ENCODE measurements at regions not wholly inside any gene's neighbourhood (a gene's known extent, or its start where the extent isn't known, plus 50 kb on each side); places are given as distances from the start of the nearest gene placed in this dataset.

DNA sequence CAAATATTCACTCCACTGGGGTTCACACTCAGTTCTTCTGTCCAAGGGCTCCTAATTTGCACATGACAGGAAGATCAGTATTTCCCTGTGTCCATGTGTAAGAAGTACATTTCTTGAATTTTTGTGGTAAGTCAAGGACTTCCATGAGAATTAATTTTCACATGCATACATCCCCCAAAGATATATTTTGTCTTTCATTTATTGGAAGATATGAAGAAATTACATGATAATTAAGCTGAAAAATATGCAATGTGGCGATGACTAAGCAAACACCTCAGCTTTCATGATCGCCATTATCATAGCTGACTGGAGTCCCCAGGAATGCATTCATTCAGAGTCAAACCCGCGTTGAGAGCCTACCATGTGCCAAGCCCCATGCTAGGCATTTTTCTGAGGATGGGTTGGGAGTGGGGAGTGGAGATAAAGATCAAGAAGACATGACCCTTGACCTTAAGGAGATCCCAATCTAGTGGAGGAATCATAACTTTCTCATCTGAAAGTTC is 104.6 kb upstream of the F3 start:
- H3K27me3 ChIP-seq (replicated peaks; ENCODE audit: control insufficient read depth, insufficient read depth, low read length): no peaks in the 10 kb centered on the region
- H3K4me3 ChIP-seq (ENCODE audit: low read depth, low read length): no peak overlapping the region
- Mint-ChIP-seq H3K27me3 (ENCODE audit: insufficient read depth, unreplicated experiment) (no peaks in the 10 kb centered on the region), H3K36me3 (ENCODE audit: insufficient read depth, unreplicated experiment) (no peaks in the 10 kb centered on the region), H3K27ac (ENCODE audit: unreplicated experiment) (no peak overlapping the region), H3K4me1 (ENCODE audit: low read depth, unreplicated experiment) (no peaks in the 10 kb centered on the region), H3K4me3 (ENCODE audit: unreplicated experiment) (no peak overlapping the region), H3K9me3 (ENCODE audit: unreplicated experiment) (no peaks in the 10 kb centered on the region)
- no peak for DNase-seq
- intact Hi-C loops (cut with micrococcal nuclease; ENCODE audit: unreplicated experiment): no loop called here
- H3K36me3 ChIP-seq (ENCODE audit: control insufficient read depth, insufficient read depth, low read length): no peaks in the 10 kb centered on the region
- H3K9me3 ChIP-seq: no peaks in the 10 kb centered on the region
- ChIA-PET POLR2A (no interaction called here), CTCF (no interaction called here)
- no peaks in the 10 kb centered on the region for H3K4me1 ChIP-seq
- no TSS peak for BruUV-seq (replicated peaks)
- no peak for TF ChIP-seq CTCF (IDR thresholded peaks at IDR 0.05; ENCODE audit: insufficient read depth in 1 of 2, low read depth in 1 of 2, low read length in 1 of 2, severe bottlenecking in 1 of 2, unreplicated experiment in 1 of 2)

- Histone ChIP-seq H3K9me3 (no peaks in the 10 kb centered on the region), H3K4me3 (ENCODE audit: low read depth, low read length) (no peak overlapping the region), H3K36me3 (ENCODE audit: control insufficient read depth, insufficient read depth, low read length) (no peaks in the 10 kb centered on the region), H3K27me3 (replicated peaks; ENCODE audit: control insufficient read depth, insufficient read depth, low read length) (no peaks in the 10 kb centered on the region), H3K4me1 (no peaks in the 10 kb centered on the region)
- H3K36me3 Mint-ChIP-seq (ENCODE audit: insufficient read depth, unreplicated experiment): no peaks in the 10 kb centered on the region
- no peaks in the 10 kb centered on the region for H3K27me3 Mint-ChIP-seq (ENCODE audit: insufficient read depth, unreplicated experiment)
- CTCF ChIA-PET: interaction anchor here (0.6 kb wide), 1 partner anchor 10 kb away, joined by 3 read pairs; no protein-coding TSS in a partner anchor
- no TSS peak for BruUV-seq (replicated peaks)
- POLR2A ChIA-PET: no interaction called here
- H3K9me3 Mint-ChIP-seq (ENCODE audit: unreplicated experiment): peaks cover 8% of the 10 kb centered on the region
- no peak overlapping the region for H3K4me3 Mint-ChIP-seq (ENCODE audit: unreplicated experiment)
- no peaks in the 10 kb centered on the region for H3K4me1 Mint-ChIP-seq (ENCODE audit: low read depth, unreplicated experiment)
- no peak overlapping the region for H3K27ac Mint-ChIP-seq (ENCODE audit: unreplicated experiment)
- intact Hi-C loops (cut with micrococcal nuclease; ENCODE audit: unreplicated experiment): no loop called here
- no peak for TF ChIP-seq CTCF (IDR thresholded peaks at IDR 0.05; ENCODE audit: insufficient read depth in 1 of 2, low read depth in 1 of 2, low read length in 1 of 2, severe bottlenecking in 1 of 2, unreplicated experiment in 1 of 2)
- DNase-seq: no peak
These were observed 102.8 kb upstream of the F3 start for GRCh38 chr1:94644352-94644751.

DNA sequence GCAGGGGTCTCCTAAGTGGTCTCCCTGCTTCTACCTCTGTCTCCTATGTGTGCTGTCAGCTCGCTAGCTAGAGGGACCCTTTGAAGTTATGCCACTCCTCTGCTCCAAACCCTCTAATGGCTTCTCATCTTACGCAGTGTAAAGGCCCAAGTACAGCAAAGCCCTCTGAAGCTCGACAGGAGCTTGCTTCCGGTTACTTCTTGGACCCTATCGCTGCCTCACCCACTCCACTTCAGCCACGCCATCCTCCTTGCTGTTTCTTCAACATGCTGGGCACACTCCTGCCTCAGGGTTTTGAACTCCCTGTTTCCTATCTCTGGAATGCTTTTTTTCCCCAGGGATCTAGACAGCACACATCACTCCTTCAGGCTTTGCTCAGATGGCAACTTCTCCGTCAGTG is 102.3 kb upstream of the F3 start:
- Mint-ChIP-seq H3K36me3 (ENCODE audit: insufficient read depth, unreplicated experiment) (no peaks in the 10 kb centered on the region), H3K27me3 (ENCODE audit: insufficient read depth, unreplicated experiment) (no peaks in the 10 kb centered on the region), H3K27ac (ENCODE audit: unreplicated experiment) (no peak overlapping the region), H3K4me3 (ENCODE audit: unreplicated experiment) (no peak overlapping the region), H3K4me1 (ENCODE audit: low read depth, unreplicated experiment) (no peaks in the 10 kb centered on the region), H3K9me3 (ENCODE audit: unreplicated experiment) (peaks cover 8% of the 10 kb centered on the region)
- H3K9me3 ChIP-seq: no peaks in the 10 kb centered on the region
- DNase-seq: no peak
- CTCF ChIA-PET: no interaction called here
- no peak for TF ChIP-seq CTCF (IDR thresholded peaks at IDR 0.05; ENCODE audit: insufficient read depth in 1 of 2, low read depth in 1 of 2, low read length in 1 of 2, severe bottlenecking in 1 of 2, unreplicated experiment in 1 of 2)
- H3K4me1 ChIP-seq: no peaks in the 10 kb centered on the region
- intact Hi-C loops (cut with micrococcal nuclease; ENCODE audit: unreplicated experiment): no loop called here
- POLR2A ChIA-PET: no interaction called here
- no peak overlapping the region for H3K4me3 ChIP-seq (ENCODE audit: low read depth, low read length)
- BruUV-seq (replicated peaks): no TSS peak
- H3K27me3 ChIP-seq (replicated peaks; ENCODE audit: control insufficient read depth, insufficient read depth, low read length): no peaks in the 10 kb centered on the region
- H3K36me3 ChIP-seq (ENCODE audit: control insufficient read depth, insufficient read depth, low read length): no peaks in the 10 kb centered on the region
